ENCODE measurements at regions not wholly inside any gene's neighbourhood (a gene's known extent, or its start where the extent isn't known, plus 50 kb on each side); places are given as distances from the start of the nearest gene placed in this dataset.

- no peak for TF ChIP-seq CTCF (IDR thresholded peaks at IDR 0.05)
- TF ChIP-seq POLR2AphosphoS5 (IDR thresholded peaks at IDR 0.05) = no peak
- no peak for TF ChIP-seq EP300 (IDR thresholded peaks at IDR 0.05)
Measured at GRCh38 chr4:127244515-127244914, 388.2 kb upstream of the INTU start.
